ENCODE measurements at regions not wholly inside any gene's neighbourhood (a gene's known extent, or its start where the extent isn't known, plus 50 kb on each side); places are given as distances from the start of the nearest gene placed in this dataset.

DNA sequence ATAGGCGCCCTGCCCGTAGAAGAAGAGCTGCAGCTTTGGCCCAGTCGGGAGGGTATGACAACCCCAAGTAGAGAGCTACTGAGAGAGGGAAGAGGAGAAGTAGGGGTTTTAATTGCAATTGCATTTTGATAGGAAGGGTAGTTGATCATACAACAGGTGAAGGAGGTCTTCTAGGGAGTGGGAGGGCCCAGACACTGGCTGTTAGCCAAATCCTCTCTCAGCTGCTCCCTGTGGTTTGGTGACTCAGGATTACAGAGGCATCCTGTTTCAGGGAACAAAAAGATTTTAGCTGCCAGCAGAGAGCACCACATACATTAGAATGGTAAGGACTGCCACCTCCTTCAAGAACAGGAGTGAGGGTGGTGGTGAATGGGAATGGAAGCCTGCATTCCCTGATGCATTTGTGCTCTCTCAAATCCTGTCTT lies 408.9 kb upstream of the THBS1 start:
- Histone ChIP-seq H3K4me1 (ENCODE audit: control insufficient read depth, insufficient read depth, low read length, poor library complexity, severe bottlenecking) (no peaks in the 10 kb centered on the region), H3K4me3 (ENCODE audit: insufficient read depth, low read depth, low read length, poor library complexity, severe bottlenecking) (no peak overlapping the region), H3K36me3 (ENCODE audit: control insufficient read depth, insufficient read depth, low read length) (no peaks in the 10 kb centered on the region), H3K27me3 (replicated peaks; ENCODE audit: control insufficient read depth, insufficient read depth, low read length, poor library complexity, severe bottlenecking) (no peaks in the 10 kb centered on the region), H3K27ac (ENCODE audit: insufficient read depth, low read length, poor library complexity, severe bottlenecking) (no peak overlapping the region), H3K9me3 (ENCODE audit: control insufficient read depth, low read length) (no peaks in the 10 kb centered on the region)
- DNase-seq = no peak

DNA sequence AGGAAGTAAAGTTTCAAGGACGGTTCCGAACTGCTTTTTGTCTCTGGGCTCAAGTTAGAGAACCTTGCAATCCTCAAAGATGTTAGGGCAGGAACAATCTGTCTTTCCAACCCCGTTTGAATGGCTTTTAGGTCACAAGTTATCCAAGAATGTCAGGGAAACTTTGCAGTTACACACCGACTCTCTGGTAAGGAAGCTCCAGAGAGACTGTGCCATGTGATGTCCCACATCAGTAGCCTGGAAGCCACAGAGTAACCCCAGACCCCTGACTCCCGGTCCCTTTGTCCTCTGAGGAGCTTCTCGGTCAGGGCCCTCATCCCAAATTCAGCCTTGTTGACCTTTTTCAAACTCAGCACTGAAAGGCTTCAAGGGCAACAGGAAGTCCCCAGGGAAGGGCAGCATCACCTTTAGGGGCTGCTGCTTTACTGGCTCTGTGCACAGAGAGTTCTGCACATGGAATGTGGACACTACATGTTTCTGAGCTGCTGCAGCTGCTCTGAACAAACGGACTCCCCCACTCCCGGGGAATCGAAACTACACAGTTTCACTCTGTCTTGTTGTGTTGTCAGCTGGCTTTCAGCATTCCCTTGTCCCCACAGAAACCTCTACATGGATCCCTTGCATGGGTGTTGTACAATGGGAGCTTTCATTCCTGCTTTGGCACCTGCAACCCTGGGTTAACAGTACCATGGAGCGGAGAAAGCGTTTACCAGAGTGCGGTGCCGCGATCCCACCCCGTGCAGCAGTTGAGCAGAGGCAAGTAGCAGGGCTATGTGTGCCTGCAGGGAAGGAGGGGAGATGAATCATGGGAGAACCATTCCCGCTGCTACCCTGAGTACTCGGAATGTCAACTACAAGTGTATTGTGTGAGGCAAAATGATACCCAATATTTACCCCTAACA lies 408.2 kb upstream of the THBS1 start:
- Histone ChIP-seq H3K4me3 (ENCODE audit: insufficient read depth, low read depth, low read length, poor library complexity, severe bottlenecking) (no peak overlapping the region), H3K36me3 (ENCODE audit: control insufficient read depth, insufficient read depth, low read length) (no peaks in the 10 kb centered on the region), H3K4me1 (ENCODE audit: control insufficient read depth, insufficient read depth, low read length, poor library complexity, severe bottlenecking) (no peaks in the 10 kb centered on the region), H3K27ac (ENCODE audit: insufficient read depth, low read length, poor library complexity, severe bottlenecking) (no peak overlapping the region), H3K9me3 (ENCODE audit: control insufficient read depth, low read length) (no peaks in the 10 kb centered on the region), H3K27me3 (replicated peaks; ENCODE audit: control insufficient read depth, insufficient read depth, low read length, poor library complexity, severe bottlenecking) (no peaks in the 10 kb centered on the region)
- DNase-seq = no peak

DNA sequence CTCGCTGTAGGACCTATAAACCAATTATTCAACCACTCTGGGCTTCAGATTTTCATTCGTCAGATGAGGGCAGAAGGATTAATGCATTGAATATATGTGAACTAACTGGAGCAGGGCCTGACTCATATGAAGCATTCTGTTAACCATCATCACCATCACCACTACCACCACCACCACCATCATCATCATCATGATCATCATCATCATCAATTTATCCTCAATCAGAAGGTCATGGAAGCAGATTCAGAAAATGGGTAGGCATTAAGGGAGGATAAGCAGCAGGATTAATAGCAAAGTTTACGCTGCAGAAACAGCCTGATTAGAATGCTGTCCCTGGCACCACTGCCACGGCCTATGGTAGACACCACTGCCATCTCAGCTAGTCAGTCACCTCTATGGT lies 407.5 kb upstream of the THBS1 start:
- Histone ChIP-seq H3K27me3 (replicated peaks; ENCODE audit: control insufficient read depth, insufficient read depth, low read length, poor library complexity, severe bottlenecking) (no peaks in the 10 kb centered on the region), H3K9me3 (ENCODE audit: control insufficient read depth, low read length) (no peaks in the 10 kb centered on the region), H3K36me3 (ENCODE audit: control insufficient read depth, insufficient read depth, low read length) (no peaks in the 10 kb centered on the region), H3K27ac (ENCODE audit: insufficient read depth, low read length, poor library complexity, severe bottlenecking) (no peak overlapping the region), H3K4me3 (ENCODE audit: insufficient read depth, low read depth, low read length, poor library complexity, severe bottlenecking) (no peak overlapping the region), H3K4me1 (ENCODE audit: control insufficient read depth, insufficient read depth, low read length, poor library complexity, severe bottlenecking) (no peaks in the 10 kb centered on the region)
- DNase-seq = no peak

DNA sequence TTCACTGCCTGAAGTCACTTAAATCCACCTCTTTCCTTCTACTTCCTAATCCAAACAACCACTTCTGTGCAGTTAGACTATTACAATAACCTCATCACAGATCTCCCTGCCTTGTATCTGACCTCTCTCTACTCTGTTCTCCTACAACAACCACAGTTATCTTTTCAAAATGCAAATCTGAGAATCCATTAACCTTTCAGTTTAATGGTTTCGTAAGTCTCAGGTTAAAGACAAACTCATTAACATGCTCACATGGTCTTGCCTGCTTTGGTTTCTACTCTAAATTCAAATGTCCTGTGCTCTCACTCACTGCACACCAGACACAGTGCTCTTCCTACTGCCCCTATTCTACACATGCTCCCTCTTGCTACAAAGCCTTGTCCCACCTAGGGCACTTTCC lies 406.5 kb upstream of the THBS1 start:
- no peaks in the 10 kb centered on the region for H3K9me3 ChIP-seq (ENCODE audit: control insufficient read depth, low read length)
- DNase-seq = no peak
- no peaks in the 10 kb centered on the region for H3K4me1 ChIP-seq (ENCODE audit: control insufficient read depth, insufficient read depth, low read length, poor library complexity, severe bottlenecking)
- H3K27ac ChIP-seq (ENCODE audit: insufficient read depth, low read length, poor library complexity, severe bottlenecking) = no peak overlapping the region
- H3K36me3 ChIP-seq (ENCODE audit: control insufficient read depth, insufficient read depth, low read length) = no peaks in the 10 kb centered on the region
- no peak overlapping the region for H3K4me3 ChIP-seq (ENCODE audit: insufficient read depth, low read depth, low read length, poor library complexity, severe bottlenecking)
- H3K27me3 ChIP-seq (replicated peaks; ENCODE audit: control insufficient read depth, insufficient read depth, low read length, poor library complexity, severe bottlenecking) = no peaks in the 10 kb centered on the region

DNA sequence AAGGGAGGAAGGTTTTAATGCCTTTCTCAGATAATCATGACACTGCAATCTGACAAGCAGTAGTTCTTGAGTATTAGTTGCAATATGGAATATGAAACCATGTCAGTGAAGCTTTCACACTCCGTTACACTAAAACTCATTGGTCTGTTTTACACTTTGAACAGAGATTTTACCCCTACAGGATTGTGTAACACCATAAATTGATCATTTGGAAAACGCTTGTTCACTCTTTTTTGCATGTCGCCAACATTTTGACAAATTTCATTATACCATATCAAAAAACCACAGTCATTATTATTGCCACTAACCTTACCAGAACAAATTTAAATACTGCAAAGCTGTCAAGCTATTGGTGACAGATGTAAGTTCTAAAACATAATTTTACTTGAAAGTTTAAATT lies 404.8 kb upstream of the THBS1 start:
- H3K4me1 ChIP-seq (ENCODE audit: control insufficient read depth, insufficient read depth, low read length, poor library complexity, severe bottlenecking) = no peaks in the 10 kb centered on the region
- H3K27me3 ChIP-seq (replicated peaks; ENCODE audit: control insufficient read depth, insufficient read depth, low read length, poor library complexity, severe bottlenecking) = no peaks in the 10 kb centered on the region
- H3K36me3 ChIP-seq (ENCODE audit: control insufficient read depth, insufficient read depth, low read length) = no peaks in the 10 kb centered on the region
- no peaks in the 10 kb centered on the region for H3K9me3 ChIP-seq (ENCODE audit: control insufficient read depth, low read length)
- DNase-seq = no peak
- H3K27ac ChIP-seq (ENCODE audit: insufficient read depth, low read length, poor library complexity, severe bottlenecking) = no peak overlapping the region
- H3K4me3 ChIP-seq (ENCODE audit: insufficient read depth, low read depth, low read length, poor library complexity, severe bottlenecking) = no peak overlapping the region

DNA sequence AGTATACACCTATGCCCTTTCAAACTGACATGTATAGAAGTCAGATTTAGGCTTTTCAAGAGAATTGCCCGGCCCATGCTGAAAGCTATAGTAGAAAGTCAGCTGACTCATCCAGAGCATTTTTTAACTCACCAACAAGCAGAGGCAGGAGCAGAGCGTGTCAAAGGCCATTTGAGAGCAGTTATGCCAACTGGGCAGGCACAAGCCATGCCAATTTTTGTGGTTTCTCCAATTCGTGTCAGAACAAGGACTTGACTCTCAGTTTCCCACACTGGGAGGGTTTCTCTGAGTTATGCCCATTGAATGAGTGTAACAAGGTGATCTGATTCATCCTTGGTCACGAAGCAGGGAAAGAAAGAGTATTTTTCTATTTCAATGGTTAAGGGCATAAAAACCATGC lies 403.3 kb upstream of the THBS1 start:
- Histone ChIP-seq H3K27me3 (replicated peaks; ENCODE audit: control insufficient read depth, insufficient read depth, low read length, poor library complexity, severe bottlenecking) (no peaks in the 10 kb centered on the region), H3K27ac (ENCODE audit: insufficient read depth, low read length, poor library complexity, severe bottlenecking) (no peak overlapping the region), H3K9me3 (ENCODE audit: control insufficient read depth, low read length) (no peaks in the 10 kb centered on the region), H3K4me3 (ENCODE audit: insufficient read depth, low read depth, low read length, poor library complexity, severe bottlenecking) (no peak overlapping the region), H3K36me3 (ENCODE audit: control insufficient read depth, insufficient read depth, low read length) (no peaks in the 10 kb centered on the region), H3K4me1 (ENCODE audit: control insufficient read depth, insufficient read depth, low read length, poor library complexity, severe bottlenecking) (no peaks in the 10 kb centered on the region)
- DNase-seq = no peak

DNA sequence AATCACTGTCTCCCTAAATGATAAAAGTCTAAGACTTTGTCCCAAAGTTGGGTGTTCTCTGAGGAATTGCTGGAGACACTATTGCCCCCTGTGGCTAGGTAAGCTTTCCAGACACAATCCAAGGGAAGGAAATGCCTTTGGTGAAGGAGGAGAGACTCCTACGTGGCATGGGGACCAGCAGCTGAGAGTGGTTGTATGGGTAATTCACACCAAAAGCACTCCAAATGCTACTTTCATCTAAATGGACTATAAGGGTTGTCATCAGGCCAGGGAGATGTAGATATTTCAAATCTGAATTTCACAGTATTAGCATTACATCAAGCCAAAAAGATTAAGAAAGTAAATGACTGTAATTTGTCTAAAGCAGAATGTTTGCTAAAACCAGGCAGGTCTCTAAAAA lies 400.8 kb upstream of the THBS1 start:
- no peak overlapping the region for H3K27ac ChIP-seq (ENCODE audit: insufficient read depth, low read length, poor library complexity, severe bottlenecking)
- DNase-seq = no peak

DNA sequence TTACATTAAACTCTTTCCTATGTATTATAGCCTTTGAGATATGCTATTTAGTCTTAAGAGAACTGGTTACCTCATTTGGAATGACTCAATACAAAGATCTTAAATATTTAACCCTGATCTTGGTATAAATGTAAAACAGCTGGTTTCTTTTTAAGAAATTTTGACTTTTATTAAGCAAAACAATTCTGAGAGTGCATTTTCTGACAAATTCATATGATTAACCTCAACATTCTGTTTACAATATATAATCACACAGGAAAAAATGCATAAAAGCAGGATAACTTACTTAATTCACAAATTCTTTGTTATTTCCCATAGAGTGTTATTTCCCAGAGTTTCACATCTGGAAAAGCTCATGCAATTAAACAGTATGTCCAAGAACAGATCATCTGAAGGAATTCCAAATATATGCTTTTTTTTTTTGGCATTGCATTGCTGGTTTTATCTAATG lies 400.4 kb upstream of the THBS1 start:
- Histone ChIP-seq H3K27me3 (replicated peaks; ENCODE audit: control insufficient read depth, insufficient read depth, low read length, poor library complexity, severe bottlenecking) (no peaks in the 10 kb centered on the region), H3K36me3 (ENCODE audit: control insufficient read depth, insufficient read depth, low read length) (no peaks in the 10 kb centered on the region), H3K4me3 (ENCODE audit: insufficient read depth, low read depth, low read length, poor library complexity, severe bottlenecking) (no peak overlapping the region), H3K9me3 (ENCODE audit: control insufficient read depth, low read length) (no peaks in the 10 kb centered on the region), H3K27ac (ENCODE audit: insufficient read depth, low read length, poor library complexity, severe bottlenecking) (no peak overlapping the region), H3K4me1 (ENCODE audit: control insufficient read depth, insufficient read depth, low read length, poor library complexity, severe bottlenecking) (no peaks in the 10 kb centered on the region)
- DNase-seq = no peak

More for the DNA sequence above, 400.8 kb upstream of the THBS1 start:
- Histone ChIP-seq H3K9me3 (ENCODE audit: control insufficient read depth, low read length) (no peaks in the 10 kb centered on the region), H3K36me3 (ENCODE audit: control insufficient read depth, insufficient read depth, low read length) (no peaks in the 10 kb centered on the region), H3K4me3 (ENCODE audit: insufficient read depth, low read depth, low read length, poor library complexity, severe bottlenecking) (no peak overlapping the region), H3K27me3 (replicated peaks; ENCODE audit: control insufficient read depth, insufficient read depth, low read length, poor library complexity, severe bottlenecking) (no peaks in the 10 kb centered on the region), H3K4me1 (ENCODE audit: control insufficient read depth, insufficient read depth, low read length, poor library complexity, severe bottlenecking) (no peaks in the 10 kb centered on the region)

DNA sequence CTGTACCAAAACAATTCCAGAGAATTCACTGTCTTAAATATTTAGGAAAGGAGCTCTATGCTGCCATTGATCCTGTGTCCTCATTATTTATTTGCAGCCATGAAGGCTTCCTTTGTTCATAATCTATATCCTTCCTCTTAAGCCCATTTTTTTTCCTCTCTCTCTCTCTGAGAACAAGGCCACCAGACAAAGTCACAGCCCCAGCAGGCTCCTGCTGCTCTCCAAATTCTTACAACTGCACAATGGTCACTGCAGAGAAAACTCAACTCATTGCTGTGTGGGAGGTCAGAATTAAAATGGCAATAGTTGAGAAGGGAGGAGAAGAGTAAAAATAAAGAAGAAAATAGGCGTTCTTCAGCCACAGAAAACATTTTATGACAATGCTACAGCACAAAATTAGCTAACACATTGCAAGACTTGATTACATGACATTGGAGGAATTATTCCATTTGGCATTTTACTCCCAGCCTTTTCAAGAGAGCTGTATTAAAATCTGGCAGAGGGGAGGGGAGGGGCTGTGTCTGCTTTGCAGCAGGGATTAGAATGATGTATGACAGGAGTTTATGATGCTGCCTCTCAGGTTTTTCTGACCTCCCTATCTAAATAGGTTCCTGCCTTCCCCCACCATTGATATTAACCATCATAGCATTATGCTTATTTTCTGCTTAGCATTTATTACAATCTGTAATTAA lies 399.7 kb upstream of the THBS1 start:
- no peak for DNase-seq
- no peak overlapping the region for H3K27ac ChIP-seq (ENCODE audit: insufficient read depth, low read length, poor library complexity, severe bottlenecking)
- no peak overlapping the region for H3K4me3 ChIP-seq (ENCODE audit: insufficient read depth, low read depth, low read length, poor library complexity, severe bottlenecking)

DNA sequence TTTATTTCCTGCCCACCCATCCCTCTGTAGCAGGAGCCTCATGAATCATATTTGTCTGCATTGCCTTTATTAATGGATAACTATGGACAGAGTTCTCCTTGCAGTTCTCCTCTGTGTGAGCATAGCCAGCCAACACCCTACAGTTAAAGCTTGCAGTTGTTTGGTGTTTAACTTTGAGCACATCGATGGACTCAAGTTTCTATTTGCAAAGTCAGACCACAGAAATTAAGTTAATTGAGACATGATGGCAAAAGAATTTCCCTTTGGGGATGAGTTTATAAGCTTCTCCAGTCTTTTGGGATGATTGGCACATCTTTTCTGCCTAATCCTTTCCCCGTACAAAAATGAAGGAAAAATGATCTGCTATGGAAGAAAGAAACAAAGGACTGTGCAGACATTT lies 398.9 kb upstream of the THBS1 start:
- no peaks in the 10 kb centered on the region for H3K9me3 ChIP-seq (ENCODE audit: control insufficient read depth, low read length)
- H3K36me3 ChIP-seq (ENCODE audit: control insufficient read depth, insufficient read depth, low read length) = no peaks in the 10 kb centered on the region
- DNase-seq = no peak
- no peak overlapping the region for H3K27ac ChIP-seq (ENCODE audit: insufficient read depth, low read length, poor library complexity, severe bottlenecking)
- H3K27me3 ChIP-seq (replicated peaks; ENCODE audit: control insufficient read depth, insufficient read depth, low read length, poor library complexity, severe bottlenecking) = no peaks in the 10 kb centered on the region
- no peak overlapping the region for H3K4me3 ChIP-seq (ENCODE audit: insufficient read depth, low read depth, low read length, poor library complexity, severe bottlenecking)
- no peaks in the 10 kb centered on the region for H3K4me1 ChIP-seq (ENCODE audit: control insufficient read depth, insufficient read depth, low read length, poor library complexity, severe bottlenecking)

More for the DNA sequence above, 399.7 kb upstream of the THBS1 start:
- Histone ChIP-seq H3K36me3 (ENCODE audit: control insufficient read depth, insufficient read depth, low read length) (no peaks in the 10 kb centered on the region), H3K27me3 (replicated peaks; ENCODE audit: control insufficient read depth, insufficient read depth, low read length, poor library complexity, severe bottlenecking) (no peaks in the 10 kb centered on the region), H3K9me3 (ENCODE audit: control insufficient read depth, low read length) (no peaks in the 10 kb centered on the region), H3K4me1 (ENCODE audit: control insufficient read depth, insufficient read depth, low read length, poor library complexity, severe bottlenecking) (no peaks in the 10 kb centered on the region)
